ENCODE measurements at regions not wholly inside any gene's neighbourhood (a gene's known extent, or its start where the extent isn't known, plus 50 kb on each side); places are given as distances from the start of the nearest gene placed in this dataset.

GRCh38 chr3:135514060-135514448 lies 451.5 kb upstream of the PPP2R3A start:
- H3K36me3 ChIP-seq (replicated peaks in 1 of 2; ENCODE audit: control insufficient read depth in 1 of 2, insufficient read depth in 2 of 2, low read length in 2 of 2), result no peaks in the 10 kb centered on the region
- no CpG with 5 or more reads among the region's 4 CpGs for WGBS (ENCODE audit: insufficient coverage)
- Mint-ChIP-seq H3K27me3 (ENCODE audit: low read depth in 3 of 3) (peaks cover 0 to 1% (median 0%) of the 10 kb centered on the region in 3 donors), H3K36me3 (no peaks in the 10 kb centered on the region), H3K27ac (no peak overlapping the region), H3K4me3 (no peak overlapping the region), H3K4me1 (peaks cover 5% of the 10 kb centered on the region), H3K9me3 (peaks cover 0 to 9% (median 3%) of the 10 kb centered on the region in 7 donors)
- no peak overlapping the region for H3K4me2 ChIP-seq (replicated peaks; ENCODE audit: extremely low read depth, low read length, poor library complexity, severe bottlenecking)
- no peaks in the 10 kb centered on the region for H3K9me3 ChIP-seq (replicated peaks in 1 of 2; ENCODE audit: control insufficient read depth in 1 of 2, insufficient read depth in 1 of 2, low read length in 2 of 2)
- no peak overlapping the region for H3K9ac ChIP-seq (ENCODE audit: insufficient read depth, low read length, poor library complexity, severe bottlenecking)
- H3K79me2 ChIP-seq (ENCODE audit: insufficient read depth, low read length), result no peaks in the 10 kb centered on the region
- no peak for TF ChIP-seq CTCF (IDR thresholded peaks at IDR 0.05)
- intact Hi-C loops (cut with micrococcal nuclease), result no loop called here
- H3K4me1 ChIP-seq (ENCODE audit: control insufficient read depth in 1 of 2, insufficient read depth in 2 of 2, low read length in 2 of 2), result no peaks in the 10 kb centered on the region
- no peak overlapping the region for H3K27ac ChIP-seq (ENCODE audit: low read depth in 1 of 2, low read length in 2 of 2)
- no peak overlapping the region for H3K4me3 ChIP-seq (replicated peaks in 1 of 3; ENCODE audit: low read depth in 2 of 3, low read length in 3 of 3)
- no peak for DNase-seq
- H4K20me1 ChIP-seq (ENCODE audit: insufficient read depth, low read length), result no peaks in the 10 kb centered on the region
- no peak overlapping the region for H2AFZ ChIP-seq (ENCODE audit: insufficient read depth, low read depth, low read length, poor library complexity, severe bottlenecking)
- H3K27me3 ChIP-seq (ENCODE audit: control insufficient read depth in 2 of 2, insufficient read depth in 2 of 2, low read length in 2 of 2), result no peaks in the 10 kb centered on the region

GRCh38 chr3:135516143-135516542 lies 449.4 kb upstream of the PPP2R3A start:
- Histone ChIP-seq H3K4me1 (ENCODE audit: control insufficient read depth in 1 of 2, insufficient read depth in 2 of 2, low read length in 2 of 2) (no peaks in the 10 kb centered on the region), H4K20me1 (ENCODE audit: insufficient read depth, low read length) (no peaks in the 10 kb centered on the region), H3K27ac (ENCODE audit: low read depth in 1 of 2, low read length in 2 of 2) (no peak overlapping the region), H3K27me3 (ENCODE audit: control insufficient read depth in 2 of 2, insufficient read depth in 2 of 2, low read length in 2 of 2) (no peaks in the 10 kb centered on the region), H3K4me3 (replicated peaks in 1 of 3; ENCODE audit: low read depth in 2 of 3, low read length in 3 of 3) (no peak overlapping the region), H3K4me2 (replicated peaks; ENCODE audit: extremely low read depth, low read length, poor library complexity, severe bottlenecking) (no peak overlapping the region), H2AFZ (ENCODE audit: insufficient read depth, low read depth, low read length, poor library complexity, severe bottlenecking) (no peak overlapping the region), H3K9ac (ENCODE audit: insufficient read depth, low read length, poor library complexity, severe bottlenecking) (no peak overlapping the region), H3K79me2 (ENCODE audit: insufficient read depth, low read length) (no peaks in the 10 kb centered on the region), H3K9me3 (replicated peaks in 1 of 2; ENCODE audit: control insufficient read depth in 1 of 2, insufficient read depth in 1 of 2, low read length in 2 of 2) (no peaks in the 10 kb centered on the region), H3K36me3 (replicated peaks in 1 of 2; ENCODE audit: control insufficient read depth in 1 of 2, insufficient read depth in 2 of 2, low read length in 2 of 2) (no peaks in the 10 kb centered on the region)
- H3K36me3 Mint-ChIP-seq, result no peaks in the 10 kb centered on the region
- DNase-seq, result no peak
- peaks cover 0 to 6% (median 2%) of the 10 kb centered on the region in 7 donors for H3K9me3 Mint-ChIP-seq
- intact Hi-C loops (cut with micrococcal nuclease), result no loop called here
- no peak overlapping the region for H3K4me3 Mint-ChIP-seq
- no peak for TF ChIP-seq CTCF (IDR thresholded peaks at IDR 0.05)
- 17% methylated on average over 1 of the region's 3 CpGs for WGBS (ENCODE audit: insufficient coverage)
- peaks cover 5% of the 10 kb centered on the region for H3K4me1 Mint-ChIP-seq
- peaks cover 0 to 3% (median 0%) of the 10 kb centered on the region in 3 donors for H3K27me3 Mint-ChIP-seq (ENCODE audit: low read depth in 3 of 3)
- no peak overlapping the region for H3K27ac Mint-ChIP-seq
